ENCODE measurements at regions not wholly inside any gene's neighbourhood (a gene's known extent, or its start where the extent isn't known, plus 50 kb on each side); places are given as distances from the start of the nearest gene placed in this dataset.

- no peak overlapping the region for H2AFZ ChIP-seq (ENCODE audit: low read length)
- Mint-ChIP-seq H3K9me3 (peaks cover 0 to 8% of the 10 kb centered on the region in 2 experiments; a peak in 2 of 5 replicates), H3K27me3 (ENCODE audit: low read depth) (peaks cover 6% of the 10 kb centered on the region), H3K4me1 (peaks cover 0 to 5% of the 10 kb centered on the region in 2 experiments; a peak in 2 of 4 replicates), H3K36me3 (ENCODE audit: insufficient read depth in 1 of 3, low read depth in 3 of 3) (no peaks in the 10 kb centered on the region), H3K27ac (no peak overlapping the region), H3K4me3 (no peak overlapping the region)
- H3K27me3 ChIP-seq (ENCODE audit: insufficient read depth, low read length), result no peaks in the 10 kb centered on the region; the same call in 1 of the 2 replicates
- no peak overlapping the region for H3K18ac ChIP-seq (ENCODE audit: insufficient read length, low read depth, low read length)
- H4K91ac ChIP-seq (ENCODE audit: insufficient read length, low read depth, low read length), result no peak overlapping the region
- no peak overlapping the region for H2BK12ac ChIP-seq (ENCODE audit: insufficient read length, low read depth, low read length)
- no peak overlapping the region for H3T11ph ChIP-seq (ENCODE audit: low read length)
- no peak overlapping the region for H2BK120ac ChIP-seq (ENCODE audit: low read depth, low read length, poor library complexity, severe bottlenecking)
- H3K14ac ChIP-seq (ENCODE audit: insufficient read depth, low read length), result no peak overlapping the region
- H3K23me2 ChIP-seq (ENCODE audit: insufficient read length, low read depth, low read length, poor library complexity, severe bottlenecking), result no peaks in the 10 kb centered on the region
- no peak for DNase-seq
- no peaks in the 10 kb centered on the region for H4K20me1 ChIP-seq (ENCODE audit: control insufficient read depth, insufficient read depth, insufficient read length)
- H2AK5ac ChIP-seq (ENCODE audit: insufficient read length, low read length), result no peak overlapping the region
- no peak overlapping the region for H4K5ac ChIP-seq (ENCODE audit: insufficient read length, low read depth, low read length)
- no CpG with 5 or more reads among the region's 2 CpGs for WGBS (ENCODE audit: extremely low coverage, insufficient read length, low lambda C conversion rate)
- no peaks in the 10 kb centered on the region for H3K4me1 ChIP-seq (ENCODE audit: insufficient read depth, low read length)
- H3K56ac ChIP-seq (ENCODE audit: insufficient read length, low read depth, low read length), result no peak overlapping the region
- no peaks in the 10 kb centered on the region for H3K79me2 ChIP-seq (ENCODE audit: insufficient read depth, low read length)
- TF ChIP-seq, protein P1, sequence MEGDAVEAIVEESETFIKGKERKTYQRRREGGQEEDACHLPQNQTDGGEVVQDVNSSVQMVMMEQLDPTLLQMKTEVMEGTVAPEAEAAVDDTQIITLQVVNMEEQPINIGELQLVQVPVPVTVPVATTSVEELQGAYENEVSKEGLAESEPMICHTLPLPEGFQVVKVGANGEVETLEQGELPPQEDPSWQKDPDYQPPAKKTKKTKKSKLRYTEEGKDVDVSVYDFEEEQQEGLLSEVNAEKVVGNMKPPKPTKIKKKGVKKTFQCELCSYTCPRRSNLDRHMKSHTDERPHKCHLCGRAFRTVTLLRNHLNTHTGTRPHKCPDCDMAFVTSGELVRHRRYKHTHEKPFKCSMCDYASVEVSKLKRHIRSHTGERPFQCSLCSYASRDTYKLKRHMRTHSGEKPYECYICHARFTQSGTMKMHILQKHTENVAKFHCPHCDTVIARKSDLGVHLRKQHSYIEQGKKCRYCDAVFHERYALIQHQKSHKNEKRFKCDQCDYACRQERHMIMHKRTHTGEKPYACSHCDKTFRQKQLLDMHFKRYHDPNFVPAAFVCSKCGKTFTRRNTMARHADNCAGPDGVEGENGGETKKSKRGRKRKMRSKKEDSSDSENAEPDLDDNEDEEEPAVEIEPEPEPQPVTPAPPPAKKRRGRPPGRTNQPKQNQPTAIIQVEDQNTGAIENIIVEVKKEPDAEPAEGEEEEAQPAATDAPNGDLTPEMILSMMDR (conservative IDR thresholded peaks at IDR 0.05), result no peak
- H2BK15ac ChIP-seq (ENCODE audit: low read depth, low read length), result no peak overlapping the region
- no peak overlapping the region for H3K4ac ChIP-seq (ENCODE audit: low read depth, low read length)
- no peak overlapping the region for H4K8ac ChIP-seq (replicated peaks; ENCODE audit: insufficient read length, low read depth, low read length)
- H3K79me1 ChIP-seq (ENCODE audit: insufficient read depth, low read depth, low read length, poor library complexity, severe bottlenecking), result no peaks in the 10 kb centered on the region
- H2BK20ac ChIP-seq (ENCODE audit: low read depth, low read length, poor library complexity, severe bottlenecking), result no peak overlapping the region
- H3K9ac ChIP-seq (ENCODE audit: extremely low read depth, insufficient read length, low read length), result no peak overlapping the region
- no peaks in the 10 kb centered on the region for H3K9me3 ChIP-seq (ENCODE audit: control insufficient read depth, low read depth, low read length)
- H2BK5ac ChIP-seq (ENCODE audit: insufficient read length, low read length), result no peak overlapping the region
- no peak overlapping the region for H3K4me2 ChIP-seq (ENCODE audit: insufficient read depth, insufficient read length, low read length)
- H3K27ac ChIP-seq (ENCODE audit: insufficient read length, low read depth, low read length), result no peak overlapping the region
- H3K23ac ChIP-seq (ENCODE audit: insufficient read length, low read depth, low read length), result no peak overlapping the region
Observed at GRCh38 chr5:76007904-76008303, 75.3 kb upstream of the SV2C start.

Data from H9 (cell line).